ENCODE measurements at regions not wholly inside any gene's neighbourhood (a gene's known extent, or its start where the extent isn't known, plus 50 kb on each side); places are given as distances from the start of the nearest gene placed in this dataset.

DNA sequence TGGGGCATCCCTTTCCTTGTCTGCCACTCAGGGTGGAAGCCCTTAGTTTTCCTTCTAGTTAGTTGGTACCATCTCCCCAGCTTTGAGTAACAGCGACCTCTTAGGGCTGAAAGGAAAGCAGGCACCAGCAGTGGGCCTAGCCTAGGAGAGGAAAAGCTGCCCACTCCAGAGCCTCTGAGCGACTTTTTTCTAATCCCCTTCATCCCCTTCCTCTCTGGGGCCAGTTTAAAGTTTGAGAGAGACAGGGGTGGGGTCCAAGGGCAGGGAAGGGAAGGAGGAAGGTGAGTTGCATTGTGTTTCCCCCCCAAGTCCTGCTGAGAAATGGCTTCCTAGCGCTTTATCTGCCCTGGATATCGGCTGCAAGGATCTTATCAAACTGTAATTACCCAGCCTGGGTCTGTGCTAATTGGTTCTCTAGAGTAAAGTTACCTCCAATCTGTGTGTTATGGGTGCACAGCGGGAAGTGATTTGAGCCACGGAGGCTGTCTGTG is 573.9 kb upstream of the CADM1 start:
- H3K4me2 ChIP-seq, result no peak overlapping the region
- no peaks in the 10 kb centered on the region for H3K9me3 ChIP-seq
- DNase-seq (ENCODE audit: low read depth in 1 of 2, low spot score in 1 of 2), result no peak
- FAIRE-seq, result no peak
- WGBS (ENCODE audit: missing lambda C conversion rate), result 37% methylated on average over 6 of the region's 6 CpGs
- ChIA-PET CTCF (interaction anchor here (0.7 kb wide), 1 partner anchor 21 kb away, joined by 3 read pairs; no protein-coding TSS in a partner anchor), POLR2A (no interaction called here)
- no peak for TF ChIP-seq ZFP36 (IDR thresholded peaks at IDR 0.05; ENCODE audit: borderline replicate concordance, partially characterized antibody)
- no peak for TF ChIP-seq RFX5 (IDR thresholded peaks at IDR 0.05)
- TF ChIP-seq HMGXB4 (CRISPR knock-in tag; IDR thresholded peaks at IDR 0.05; ENCODE audit: borderline replicate concordance), result no peak
- no peak for TF ChIP-seq JUNB (IDR thresholded peaks at IDR 0.05)
- no peak for TF ChIP-seq KDM1A (IDR thresholded peaks at IDR 0.05; ENCODE audit: low read depth)
- peak in 1 of 2 experiments; percentile 27; a peak in 2 of 5 replicates for TF ChIP-seq RAD21 (conservative IDR thresholded peaks at IDR 0.05 in 1 of 2, IDR thresholded peaks at IDR 0.05 in 1 of 2)
- no peak for TF ChIP-seq CBX8 (IDR thresholded peaks at IDR 0.05)
- no peak for TF ChIP-seq GATA3 (IDR thresholded peaks at IDR 0.05; ENCODE audit: borderline replicate concordance)
- H3K4me3 ChIP-seq, result no peak overlapping the region
- H3K4me1 ChIP-seq, result no peaks in the 10 kb centered on the region
- peak in 1 of 2 experiments; percentile 62; a peak in 3 of 6 replicates for ATAC-seq
- H3K27ac ChIP-seq, result no peak overlapping the region

DNA sequence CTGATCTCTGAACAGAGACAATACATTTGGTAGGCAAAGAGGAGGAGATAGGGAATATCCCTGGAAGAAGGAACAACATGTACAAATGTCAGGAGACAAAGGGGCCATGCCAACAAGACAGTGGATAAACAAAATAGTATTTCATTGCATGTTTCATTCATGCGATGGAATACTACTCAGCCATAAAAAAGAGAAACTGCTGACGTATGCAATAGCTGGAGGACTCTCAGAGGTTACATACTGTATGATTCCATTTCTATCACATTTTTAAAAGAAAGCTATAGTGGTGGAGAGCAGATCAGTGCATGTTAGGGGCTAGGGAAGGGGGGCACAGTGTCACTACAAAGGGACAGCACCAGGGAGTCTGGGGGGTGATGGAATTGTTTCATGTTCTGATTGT is 572.9 kb upstream of the CADM1 start:
- H3K4me3 ChIP-seq, result no peak overlapping the region
- FAIRE-seq (no peak), DNase-seq (ENCODE audit: low read depth in 1 of 2, low spot score in 1 of 2) (no peak), ATAC-seq (no peak)
- 47% methylated on average over 2 of the region's 2 CpGs for WGBS (ENCODE audit: missing lambda C conversion rate)
- ChIA-PET CTCF (interaction anchor here (0.9 kb wide), 1 partner anchor 10 kb away, joined by 3 read pairs; no protein-coding TSS in a partner anchor), POLR2A (no interaction called here)
- H3K4me1 ChIP-seq, result no peaks in the 10 kb centered on the region
- TF ChIP-seq PHF8 (IDR thresholded peaks at IDR 0.05; ENCODE audit: borderline replicate concordance, low read depth) (no peak), RARB (CRISPR knock-in tag; IDR thresholded peaks at IDR 0.05) (no peak), PBX3 (IDR thresholded peaks at IDR 0.05) (no peak), HOXA7 (CRISPR knock-in tag; IDR thresholded peaks at IDR 0.05) (no peak), MAFK (IDR thresholded peaks at IDR 0.05; ENCODE audit: partially characterized antibody) (peak; percentile 78)
- no peak overlapping the region for H3K27ac ChIP-seq
- no peak overlapping the region for H3K4me2 ChIP-seq
- H3K9me3 ChIP-seq, result no peaks in the 10 kb centered on the region

DNA sequence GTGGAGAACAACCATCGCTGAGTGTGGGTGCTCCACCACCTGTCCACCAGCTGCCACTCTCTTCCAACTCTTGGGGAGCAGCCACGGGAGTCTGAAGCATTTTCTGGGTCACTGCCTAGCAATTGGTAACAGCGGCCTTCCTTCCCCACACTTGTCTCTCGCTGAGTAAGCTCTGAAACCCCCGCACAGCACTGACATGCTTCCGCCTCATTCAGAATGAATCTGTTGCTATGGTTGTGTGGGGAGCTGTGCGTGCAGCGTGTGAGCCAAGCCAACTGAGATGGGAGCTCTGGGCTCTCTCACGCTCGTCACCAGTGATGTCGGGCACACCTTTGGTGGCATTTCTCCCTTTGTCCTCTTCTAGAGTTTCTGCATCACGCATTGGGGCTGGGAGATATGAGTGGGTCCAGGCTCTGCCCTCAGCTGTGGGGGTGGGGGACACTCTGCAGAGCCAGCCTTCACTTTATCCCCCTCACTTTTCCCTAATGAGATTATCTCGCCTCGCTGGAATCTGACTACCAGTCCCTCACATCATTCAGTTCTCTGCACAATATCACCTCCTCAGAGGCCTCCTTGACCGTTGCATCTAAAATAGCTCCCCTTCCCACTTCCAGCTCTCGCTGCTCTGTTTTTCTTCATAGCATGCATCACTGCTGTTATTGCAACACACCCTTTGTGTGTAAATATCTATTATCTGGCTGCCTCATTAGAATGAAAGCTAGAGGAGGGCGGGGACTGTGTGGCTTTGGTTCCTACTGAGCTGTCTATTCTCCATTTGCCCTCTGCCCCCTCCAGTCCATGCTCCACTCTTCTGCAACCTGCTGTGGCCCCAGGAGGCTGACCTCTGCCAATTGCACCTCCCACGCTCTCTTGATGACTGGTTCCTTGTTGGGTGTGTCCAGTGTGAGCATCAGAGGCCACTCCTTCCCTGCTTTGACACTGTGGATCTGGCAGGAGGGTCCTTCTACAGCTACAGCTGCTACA is 569.9 kb upstream of the CADM1 start:
- Histone ChIP-seq H3K27ac (no peak overlapping the region), H3K9me3 (no peaks in the 10 kb centered on the region), H3K4me3 (no peak overlapping the region), H3K4me2 (no peak overlapping the region), H3K4me1 (no peaks in the 10 kb centered on the region)
- POLR2A ChIA-PET, result no interaction called here
- CTCF ChIA-PET, result no interaction called here
- no peak for DNase-seq (ENCODE audit: low read depth in 1 of 2, low spot score in 1 of 2)
- WGBS (ENCODE audit: missing lambda C conversion rate), result 6% methylated on average over 14 of the region's 18 CpGs
- FAIRE-seq, result no peak
- TF ChIP-seq ELK1 (IDR thresholded peaks at IDR 0.05; ENCODE audit: low read depth, low read length), result no peak
- no peak for TF ChIP-seq RNF2 (IDR thresholded peaks at IDR 0.05; ENCODE audit: borderline replicate concordance, low read depth)
- TF ChIP-seq POLR2A (IDR thresholded peaks at IDR 0.05; ENCODE audit: low read length), result no peak
- no peak for TF ChIP-seq NR3C1 (IDR thresholded peaks at IDR 0.05)
- no peak for TF ChIP-seq HEYL (CRISPR knock-in tag; IDR thresholded peaks at IDR 0.05)
- no peak for TF ChIP-seq NFE2L2 (conservative IDR thresholded peaks at IDR 0.05; ENCODE audit: low read length)
- ATAC-seq, result no peak
